IMR-90 (cell line): ENCODE measurements at regions not wholly inside any gene's neighbourhood (a gene's known extent, or its start where the extent isn't known, plus 50 kb on each side); places are given as distances from the start of the nearest gene placed in this dataset.

ENCODE experiments used
- ATAC-seq: fragments of 200-7000 bp; cut with Tn5 transposase; 2 replicates; pipeline ENCODE4 v1.9.1; 2020; ENCODE audit warnings: low read depth, mild to moderate bottlenecking, moderate library complexity
- BruUV-seq: library from RNA; stranded (reverse); fragments of 400-500 nt; replicated peaks from 2 replicates; lab custom pipeline; 2021; lab: Mats Ljungman, UMichigan
- CTCF ChIA-PET: fragments of 300-600 bp; formaldehyde crosslinking; extraction: SDS; loops from one replicate; lab custom pipeline; 2021; ENCODE audit warnings: antibody characterized with exemption; lab: Yijun Ruan, JAX
- POLR2A ChIA-PET: fragments of 300-600 bp; sonication (Branson Sonifier 250); formaldehyde crosslinking; loops from one replicate; lab custom pipeline; 2022; ENCODE audit warnings: antibody characterized with exemption; ENCODE audit not compliant: unreplicated experiment; lab: Charles Lee
- DNase-seq: peaks from one replicate; pipeline ENCODE4 v3.0.0; 2013
- H2AFZ ChIP-seq: replicated peaks from 2 replicates; pipeline ENCODE3; 2013; ENCODE audit warnings: low read length, mild to moderate bottlenecking; ENCODE audit not compliant: poor library complexity
- H2AK5ac ChIP-seq: 2 replicates; pipeline ENCODE4 v1.6.1; 2013; ENCODE audit warnings: low read depth, low read length, inconsistent platforms
- H2AK9ac ChIP-seq: replicated peaks from 2 replicates; pipeline ENCODE3; 2013; ENCODE audit warnings: mild to moderate bottlenecking, low read depth, low read length, moderate library complexity; ENCODE audit not compliant: poor library complexity
- H2BK120ac ChIP-seq: 2 replicates; pipeline ENCODE4 v1.6.1; 2013; ENCODE audit warnings: low read depth, low read length, inconsistent platforms
- H2BK15ac ChIP-seq: 3 replicates; pipeline ENCODE4 v1.6.1; 2013; ENCODE audit warnings: low read depth, low read length, inconsistent platforms
- H2BK20ac ChIP-seq: 2 replicates; pipeline ENCODE4 v1.6.1; 2013; ENCODE audit warnings: low read depth, mild to moderate bottlenecking, inconsistent platforms, low read length, moderate library complexity
- H2BK5ac ChIP-seq: 2 replicates; pipeline ENCODE4 v1.6.1; 2013; ENCODE audit warnings: mild to moderate bottlenecking, low read depth, low read length, inconsistent platforms; ENCODE audit not compliant: poor library complexity, severe bottlenecking
- H3K14ac ChIP-seq: replicated peaks from 2 replicates; pipeline ENCODE4 v1.6.1; 2013; ENCODE audit warnings: low read depth, low read length, inconsistent platforms
- H3K18ac ChIP-seq: 2 replicates; pipeline ENCODE4 v1.6.1; 2013; ENCODE audit warnings: low read depth, low read length, control low read depth
- H3K23ac ChIP-seq: 2 replicates; pipeline ENCODE4 v1.6.1; 2013; ENCODE audit warnings: low read depth, low read length, inconsistent platforms
- H3K27ac ChIP-seq: 2 replicates; pipeline ENCODE4 v1.5.1; 2013; ENCODE audit warnings: mild to moderate bottlenecking, control low read depth, low read length; ENCODE audit not compliant: insufficient read depth
- H3K27me3 ChIP-seq: 2 replicates; pipeline ENCODE4 v1.6.1; 2013; ENCODE audit warnings: low read length; ENCODE audit not compliant: control insufficient read depth, insufficient read depth
- H3K36me3 ChIP-seq: 2 replicates; pipeline ENCODE4 v1.6.1; 2013; ENCODE audit warnings: low read length, mixed read lengths; ENCODE audit not compliant: control insufficient read depth, insufficient read depth
- H3K4ac ChIP-seq: 2 replicates; pipeline ENCODE4 v1.6.1; 2013; ENCODE audit warnings: low read depth, low read length, inconsistent platforms
- H3K4me1 ChIP-seq: 2 replicates; pipeline ENCODE4 v1.6.1; 2013; ENCODE audit warnings: low read length, mixed read lengths; ENCODE audit not compliant: control insufficient read depth, insufficient read depth
- H3K4me2 ChIP-seq: 2 replicates; pipeline ENCODE4 v1.6.1; 2013; ENCODE audit warnings: low read depth, mild to moderate bottlenecking, control low read depth, low read length, moderate library complexity
- H3K4me3 ChIP-seq: 2 replicates; pipeline ENCODE4 v1.5.1; 2013; ENCODE audit warnings: low read depth, mild to moderate bottlenecking, control low read depth, low read length, moderate library complexity; ENCODE audit not compliant: insufficient read depth
- H3K56ac ChIP-seq: 2 replicates; pipeline ENCODE4 v1.6.1; 2013; ENCODE audit warnings: low read length, inconsistent platforms; ENCODE audit not compliant: insufficient read depth; ENCODE audit errors: extremely low read depth
- H3K79me1 ChIP-seq, 2 experiments: 2 replicates each; pipeline ENCODE4 v1.6.1; 2013; ENCODE audit warnings: low read length in 2 of 2, inconsistent platforms in 1 of 2, low read depth in 1 of 2
- H3K9ac ChIP-seq: 2 replicates; pipeline ENCODE4 v1.6.1; 2013; ENCODE audit warnings: low read depth, low read length, control low read depth
- H3K9me1 ChIP-seq: 2 replicates; pipeline ENCODE4 v1.6.1; 2013; ENCODE audit warnings: low read length, inconsistent platforms; ENCODE audit not compliant: insufficient read depth
- H3K9me3 ChIP-seq: 2 replicates; pipeline ENCODE4 v1.6.1; 2013; ENCODE audit warnings: low read length; ENCODE audit not compliant: control insufficient read depth, insufficient read depth
- H4K20me1 ChIP-seq: 2 replicates; pipeline ENCODE4 v1.6.1; 2013; ENCODE audit warnings: low read length, inconsistent platforms; ENCODE audit not compliant: insufficient read depth
- H4K5ac ChIP-seq: 2 replicates; pipeline ENCODE4 v1.6.1; 2013; ENCODE audit warnings: mild to moderate bottlenecking, low read depth, low read length, control low read depth
- H4K8ac ChIP-seq, 2 experiments: 2 replicates each; pipeline ENCODE4 v1.6.1; 2013; ENCODE audit warnings: low read depth in 2 of 2, low read length in 2 of 2, control low read depth in 1 of 2, inconsistent platforms in 1 of 2
- H4K91ac ChIP-seq: 2 replicates; pipeline ENCODE4 v1.6.1; 2013; ENCODE audit warnings: low read depth, low read length, inconsistent platforms; ENCODE audit not compliant: insufficient read depth
- BHLHE40 ChIP-seq: fragments of 150-350 bp; IDR thresholded peaks from 2 replicates; pipeline ENCODE4 v1.6.1; 2016; ENCODE audit warnings: mild to moderate bottlenecking, low read depth, low read length
- CEBPB ChIP-seq: IDR thresholded peaks from 2 replicates; pipeline ENCODE4 v1.6.1; 2012; ENCODE audit warnings: low read depth, low read length, improper control_type of control experiment
- CHD1 ChIP-seq: IDR thresholded peaks from 2 replicates; pipeline ENCODE4 v1.6.1; 2012; ENCODE audit warnings: low read depth, low read length, improper control_type of control experiment
- FOS ChIP-seq: fragments of 150-350 bp; IDR thresholded peaks from 2 replicates; pipeline ENCODE4 v1.6.1; 2016; ENCODE audit warnings: low read depth, low read length
- MAFK ChIP-seq: IDR thresholded peaks from 2 replicates; pipeline ENCODE4 v1.6.1; 2012; ENCODE audit warnings: low read depth, low read length, improper control_type of control experiment
- MAZ ChIP-seq: IDR thresholded peaks from 2 replicates; pipeline ENCODE4 v1.6.1; 2012; ENCODE audit warnings: low read depth, mild to moderate bottlenecking, low read length, improper control_type of control experiment, moderate library complexity, borderline replicate concordance
- MXI1 ChIP-seq: IDR thresholded peaks from 2 replicates; pipeline ENCODE4 v1.6.1; 2012; ENCODE audit warnings: low read depth, mild to moderate bottlenecking, low read length, moderate library complexity, borderline replicate concordance
- NFE2L2 ChIP-seq: fragments of 150-350 bp; IDR thresholded peaks from 2 replicates; pipeline ENCODE4 v1.6.1; 2016; ENCODE audit warnings: low read depth, mild to moderate bottlenecking, low read length
- POLR2A ChIP-seq: IDR thresholded peaks from 2 replicates; pipeline ENCODE4 v1.6.1; 2012; ENCODE audit warnings: mild to moderate bottlenecking, low read depth, low read length
- RAD21 ChIP-seq: IDR thresholded peaks from 2 replicates; pipeline ENCODE4 v1.6.1; 2012; ENCODE audit warnings: low read length, improper control_type of control experiment
- RCOR1 ChIP-seq: IDR thresholded peaks from 2 replicates; pipeline ENCODE4 v1.6.1; 2012; ENCODE audit warnings: mild to moderate bottlenecking, low read length, improper control_type of control experiment; ENCODE audit not compliant: insufficient replicate concordance
- SMC3 ChIP-seq: fragments of 150-350 bp; IDR thresholded peaks from 2 replicates; pipeline ENCODE4 v1.6.1; 2016; ENCODE audit warnings: low read depth, mild to moderate bottlenecking, antibody characterized with exemption, low read length, moderate library complexity
- WGBS, 2 experiments: methylation state at CpG; one replicate each; pipeline versions ENCODE4 v1.1.5 to v1.1.7; 2013; ENCODE audit warnings: missing lambda C conversion rate in 2 of 2; ENCODE audit not compliant: insufficient read length in 1 of 2; ENCODE audit errors: extremely low coverage in 2 of 2; 5-methylcytosine and 5-hydroxymethylcytosine counted together
- dilution Hi-C: fragments of 300-500 bp; cut with HindIII; formaldehyde crosslinking; loops from one replicate; pipeline ENCODE4 v1.14.3; 2018; ENCODE audit warnings: low sequenced_read_pairs; ENCODE audit not compliant: unreplicated experiment
- in situ Hi-C: fragments of 300-500 bp; cut with MboI; formaldehyde crosslinking; loops from 3 replicates; pipeline ENCODE4 v1.14.3; 2019; ENCODE audit warnings: low sequenced_read_pairs, inconsistent platforms, mixed read lengths
- intact Hi-C: fragments of 100-400 bp; cut with micrococcal nuclease; formaldehyde crosslinking; loops from 2 replicates; pipeline ENCODE4 v1.10.0; 2022
- TF ChIP-seq, protein P1 (sequence below): fragments of 150-350 bp; IDR thresholded peaks from 2 replicates; pipeline ENCODE4 v1.6.1; 2016; ENCODE audit warnings: low read depth, mild to moderate bottlenecking, low read length, moderate library complexity, borderline replicate concordance
- TF ChIP-seq, protein P2 (sequence below): fragments of 150-350 bp; IDR thresholded peaks from 2 replicates; pipeline ENCODE4 v1.6.1; 2017; ENCODE audit warnings: mild to moderate bottlenecking, antibody characterized with exemption, low read length, low read depth

DNA sequence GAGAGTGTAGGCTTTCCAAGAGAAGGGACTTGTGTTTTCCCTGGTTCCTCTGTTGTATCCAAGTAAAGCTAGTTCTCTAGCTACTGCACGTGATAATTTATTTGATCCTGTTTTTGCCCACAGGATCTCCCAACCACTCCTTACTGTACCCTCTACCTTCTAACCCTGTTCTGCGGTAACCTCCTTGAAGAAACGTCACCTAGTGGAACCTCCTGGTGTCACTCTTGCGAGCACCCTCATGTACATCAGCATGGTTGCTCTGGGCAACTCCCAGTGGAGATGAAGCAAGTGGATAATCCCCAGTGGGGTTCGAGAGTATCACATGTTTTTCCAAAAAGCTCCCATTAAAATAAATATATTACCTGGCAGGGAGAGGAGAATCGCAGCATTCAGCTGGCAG, 108.9 kb upstream of the CLMP start:
- H3K9me3 ChIP-seq: no peaks in the 10 kb centered on the region
- TF ChIP-seq RAD21 (no peak), BHLHE40 (no peak), RCOR1 (no peak), SMC3 (no peak), MAZ (no peak), POLR2A (no peak), CEBPB (no peak), NFE2L2 (no peak), MXI1 (no peak), CHD1 (no peak), FOS (no peak), MAFK (no peak)
- TF ChIP-seq, protein P1, sequence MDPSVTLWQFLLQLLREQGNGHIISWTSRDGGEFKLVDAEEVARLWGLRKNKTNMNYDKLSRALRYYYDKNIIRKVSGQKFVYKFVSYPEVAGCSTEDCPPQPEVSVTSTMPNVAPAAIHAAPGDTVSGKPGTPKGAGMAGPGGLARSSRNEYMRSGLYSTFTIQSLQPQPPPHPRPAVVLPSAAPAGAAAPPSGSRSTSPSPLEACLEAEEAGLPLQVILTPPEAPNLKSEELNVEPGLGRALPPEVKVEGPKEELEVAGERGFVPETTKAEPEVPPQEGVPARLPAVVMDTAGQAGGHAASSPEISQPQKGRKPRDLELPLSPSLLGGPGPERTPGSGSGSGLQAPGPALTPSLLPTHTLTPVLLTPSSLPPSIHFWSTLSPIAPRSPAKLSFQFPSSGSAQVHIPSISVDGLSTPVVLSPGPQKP: no peak
- TF ChIP-seq, protein P2, sequence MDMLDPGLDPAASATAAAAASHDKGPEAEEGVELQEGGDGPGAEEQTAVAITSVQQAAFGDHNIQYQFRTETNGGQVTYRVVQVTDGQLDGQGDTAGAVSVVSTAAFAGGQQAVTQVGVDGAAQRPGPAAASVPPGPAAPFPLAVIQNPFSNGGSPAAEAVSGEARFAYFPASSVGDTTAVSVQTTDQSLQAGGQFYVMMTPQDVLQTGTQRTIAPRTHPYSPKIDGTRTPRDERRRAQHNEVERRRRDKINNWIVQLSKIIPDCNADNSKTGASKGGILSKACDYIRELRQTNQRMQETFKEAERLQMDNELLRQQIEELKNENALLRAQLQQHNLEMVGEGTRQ: no peak
- dilution Hi-C loops: no loop called here
- H3K4ac ChIP-seq: no peak overlapping the region
- H3K27me3 ChIP-seq: peaks cover 6% of the 10 kb centered on the region; the same call in 1 of the 2 replicates
- no peak overlapping the region for H2AFZ ChIP-seq
- H2AK5ac ChIP-seq: no peak overlapping the region
- POLR2A ChIA-PET: no interaction called here
- no TSS peak for BruUV-seq
- peaks cover 6% of the 10 kb centered on the region; the same call in 1 of the 2 replicates for H3K4me1 ChIP-seq
- H3K4me3 ChIP-seq: no peak overlapping the region
- no peak overlapping the region for H2BK15ac ChIP-seq
- H3K36me3 ChIP-seq: no peaks in the 10 kb centered on the region
- no peak overlapping the region for H3K14ac ChIP-seq
- H4K5ac ChIP-seq: no peak overlapping the region
- intact Hi-C loops: loop anchor here (10.0 kb wide), 1 partner anchor 271 kb away; no protein-coding TSS in a partner anchor
- no peaks in the 10 kb centered on the region for H3K9me1 ChIP-seq
- in situ Hi-C loops: loop anchor here (5.0 kb wide), 1 partner anchor 173 kb away; no protein-coding TSS in a partner anchor
- H3K56ac ChIP-seq: no peak overlapping the region
- no peak overlapping the region for H2AK9ac ChIP-seq
- CTCF ChIA-PET: no interaction called here
- no peak overlapping the region for H3K27ac ChIP-seq
- H3K79me1 ChIP-seq: no peaks in the 10 kb centered on the region
- no CpG with 5 or more reads among the region's 6 CpGs for WGBS, 2 experiments
- no peaks in the 10 kb centered on the region for H4K20me1 ChIP-seq
- H4K91ac ChIP-seq: no peak overlapping the region
- no peak overlapping the region for H4K8ac ChIP-seq
- no peak overlapping the region for H3K23ac ChIP-seq
- no peak overlapping the region for H3K9ac ChIP-seq
- no peak overlapping the region for H2BK20ac ChIP-seq
- H3K18ac ChIP-seq: no peak overlapping the region
- H2BK120ac ChIP-seq: no peak overlapping the region
- H3K4me2 ChIP-seq: no peak overlapping the region
- H2BK5ac ChIP-seq: no peak overlapping the region
- DNase-seq (no peak), ATAC-seq (no peak)
